SK-N-SH (cell line): ENCODE measurements at regions not wholly inside any gene's neighbourhood (a gene's known extent, or its start where the extent isn't known, plus 50 kb on each side); places are given as distances from the start of the nearest gene placed in this dataset.

Experiments used
- CHD2 ChIP-seq: fragments of 150-350 bp; IDR thresholded peaks from 2 replicates; pipeline ENCODE4 v1.6.1; 2018; ENCODE audit warnings: low read length; ENCODE audit not compliant: partially characterized antibody
- TAF1 ChIP-seq: IDR thresholded peaks from 2 replicates; pipeline ENCODE4 v1.6.1; 2012; ENCODE audit warnings: low read depth, mild to moderate bottlenecking, low read length, moderate library complexity, borderline replicate concordance

DNA sequence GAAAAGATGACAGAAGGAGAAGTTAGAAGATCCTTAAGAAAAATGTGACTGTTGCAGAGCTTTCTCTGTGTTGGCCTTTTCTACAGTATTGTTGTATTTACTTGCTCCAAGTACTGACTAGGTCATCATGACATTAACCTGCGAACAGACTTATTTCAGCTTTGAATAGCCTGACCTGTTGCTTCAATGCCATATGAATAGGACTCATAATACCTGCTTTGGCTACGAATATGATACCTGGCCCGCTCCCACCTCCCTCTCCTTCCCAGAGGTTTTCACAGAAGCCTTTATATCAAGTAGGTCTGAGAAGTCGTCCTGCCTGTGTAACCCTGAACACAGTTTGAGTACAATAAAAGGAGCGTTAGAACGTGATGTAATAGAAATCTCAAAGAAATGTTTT lies 169.6 kb upstream of the PGR start:
- no peak for TF ChIP-seq CHD2
- TF ChIP-seq TAF1, result no peak
